H1 (cell line): ENCODE measurements at regions not wholly inside any gene's neighbourhood (a gene's known extent, or its start where the extent isn't known, plus 50 kb on each side); places are given as distances from the start of the nearest gene placed in this dataset.

Experiments
- CTCF ChIA-PET: fragments of 300-600 bp; sonication (Branson Sonifier 250); formaldehyde crosslinking; loops from one replicate; lab custom pipeline; 2021; ENCODE audit not compliant: partially characterized antibody; lab: Charles Lee
- POLR2A ChIA-PET: fragments of 300-600 bp; sonication (Branson Sonifier 250); formaldehyde crosslinking; loops from one replicate; lab custom pipeline; 2021; ENCODE audit warnings: inconsistent platforms; ENCODE audit not compliant: partially characterized antibody; lab: Charles Lee
- DNase-seq, 2 experiments: peaks; one replicate each; pipeline versions ENCODE4 v3.0.0 to v3.0.0-alpha.2; 2010 to 2022; ENCODE audit warnings: low spot score in 2 of 2, low read depth in 1 of 2, mixed read lengths in 1 of 2
- FAIRE-seq: peaks from 2 replicates; lab custom pipeline; 2011; peaks lifted over from hg19 to GRCh38; lab: Jason Lieb, UNC
- H2AFZ ChIP-seq: 2 replicates; pipeline ENCODE4 v1.8.1; 2012; ENCODE audit warnings: low read length, inconsistent platforms
- H2AK5ac ChIP-seq: 2 replicates; pipeline ENCODE4 v1.6.1; 2013; ENCODE audit warnings: low read depth, low read length
- H2BK120ac ChIP-seq: replicated peaks from 2 replicates; pipeline ENCODE3; 2013; ENCODE audit warnings: low read depth, low read length, inconsistent platforms
- H2BK12ac ChIP-seq: 2 replicates; pipeline ENCODE4 v1.6.1; 2013; ENCODE audit warnings: low read depth, low read length
- H2BK15ac ChIP-seq: 2 replicates; pipeline ENCODE4 v1.6.1; 2013; ENCODE audit warnings: low read length
- H2BK20ac ChIP-seq: 2 replicates; pipeline ENCODE4 v1.6.1; 2013; ENCODE audit warnings: low read length
- H2BK5ac ChIP-seq: 2 replicates; pipeline ENCODE4 v1.6.1; 2013; ENCODE audit warnings: low read depth, low read length
- H3K14ac ChIP-seq: 2 replicates; pipeline ENCODE4 v1.6.1; 2013; ENCODE audit warnings: inconsistent platforms; ENCODE audit not compliant: insufficient read length
- H3K18ac ChIP-seq: 2 replicates; pipeline ENCODE4 v1.6.1; 2013; ENCODE audit warnings: low read length; ENCODE audit errors: extremely low read depth
- H3K23ac ChIP-seq: 2 replicates; pipeline ENCODE4 v1.6.1; 2013; ENCODE audit warnings: inconsistent platforms; ENCODE audit not compliant: insufficient read length
- H3K23me2 ChIP-seq: 2 replicates; pipeline ENCODE4 v1.6.1; 2013; ENCODE audit warnings: low read depth, low read length
- H3K27ac ChIP-seq: 2 replicates; pipeline ENCODE4 v1.6.1; 2011; ENCODE audit warnings: low read depth, low read length, inconsistent platforms
- H3K27me3 ChIP-seq, 4 experiments: replicated peaks in 1 of 4; 1 replicate in 1 of 4; 2 replicates in 3 of 4; pipeline versions ENCODE4 v1.6.1 to v1.8.1; 2011 to 2013; ENCODE audit warnings: low read length in 3 of 4, mild to moderate bottlenecking in 3 of 4, inconsistent platforms in 2 of 4, mixed read lengths in 2 of 4, moderate library complexity in 1 of 4; ENCODE audit not compliant: control insufficient read depth in 3 of 4, insufficient read depth in 3 of 4; ENCODE audit errors: extremely low read depth in 1 of 4
- H3K36me3 ChIP-seq, 4 experiments: 2 replicates each; pipeline versions ENCODE4 v1.6.1 to v1.8.1; 2011 to 2013; ENCODE audit warnings: mild to moderate bottlenecking in 4 of 4, low read length in 3 of 4, moderate library complexity in 2 of 4, control low read depth in 1 of 4, inconsistent platforms in 1 of 4; ENCODE audit not compliant: insufficient read depth in 4 of 4, control insufficient read depth in 2 of 4
- H3K4ac ChIP-seq: replicated peaks from 2 replicates; pipeline ENCODE3; 2013; ENCODE audit warnings: low read length, low read depth, mixed read lengths, inconsistent platforms; ENCODE audit not compliant: insufficient read length
- H3K4me1 ChIP-seq, 4 experiments: replicated peaks in 1 of 4; 1 replicate in 1 of 4; 2 replicates in 3 of 4; pipeline versions ENCODE4 v1.6.1 to v1.8.1; 2011 to 2013; ENCODE audit warnings: low read length in 3 of 4, inconsistent platforms in 2 of 4, mixed read lengths in 1 of 4; ENCODE audit not compliant: insufficient read depth in 4 of 4, control insufficient read depth in 3 of 4
- H3K4me2 ChIP-seq, 2 experiments: 2 replicates each; pipeline versions ENCODE4 v1.6.1 to v1.8.1; 2011 to 2013; ENCODE audit warnings: low read depth in 2 of 2, low read length in 2 of 2, control low read depth in 1 of 2, inconsistent platforms in 1 of 2, mild to moderate bottlenecking in 1 of 2; ENCODE audit not compliant: insufficient read depth in 1 of 2
- H3K4me3 ChIP-seq, 4 experiments: fragments of 200-600, 300-600 bp in 1 of 4; sonication (generic), shearing (Covaris generic), sonication (Bioruptor Twin) in 1 of 4; 2 replicates each; pipeline versions ENCODE4 v1.5.1 to v1.8.1; 2011 to 2016; ENCODE audit warnings: low read length in 4 of 4, low read depth in 3 of 4, control low read depth in 2 of 4, inconsistent platforms in 2 of 4, mild to moderate bottlenecking in 2 of 4, mixed read lengths in 1 of 4, moderate library complexity in 1 of 4; ENCODE audit not compliant: insufficient read depth in 2 of 4; ENCODE audit errors: extremely low read depth in 1 of 4
- H3K56ac ChIP-seq: replicated peaks from 2 replicates; pipeline ENCODE3; 2013; ENCODE audit warnings: low read depth, mild to moderate bottlenecking, mixed read lengths, low read length, inconsistent platforms; ENCODE audit not compliant: insufficient read length
- H3K79me1 ChIP-seq: 2 replicates; pipeline ENCODE4 v1.6.1; 2013; ENCODE audit warnings: low read depth, low read length, control low read depth
- H3K79me2 ChIP-seq, 2 experiments: 2 replicates each; pipeline versions ENCODE4 v1.6.1 to v1.8.1; 2012 to 2013; ENCODE audit warnings: low read length in 2 of 2, mild to moderate bottlenecking in 2 of 2, inconsistent platforms in 1 of 2; ENCODE audit not compliant: insufficient read depth in 2 of 2, control insufficient read depth in 1 of 2
- H3K9ac ChIP-seq, 4 experiments: replicated peaks in 1 of 4; 1 replicate in 1 of 4; 2 replicates in 3 of 4; pipeline versions ENCODE4 v1.6.1 to v1.8.1; 2011 to 2013; ENCODE audit warnings: low read depth in 3 of 4, low read length in 3 of 4, control low read depth in 2 of 4, mild to moderate bottlenecking in 2 of 4, moderate library complexity in 2 of 4, inconsistent platforms in 1 of 4; ENCODE audit errors: extremely low read depth in 1 of 4
- H3K9me3 ChIP-seq, 2 experiments: 2 replicates each; pipeline versions ENCODE4 v1.6.1 to v1.8.1; 2012 to 2013; ENCODE audit warnings: mild to moderate bottlenecking in 2 of 2, moderate library complexity in 2 of 2, control low read depth in 1 of 2, inconsistent platforms in 1 of 2, low read depth in 1 of 2, low read length in 1 of 2, mixed read lengths in 1 of 2; ENCODE audit not compliant: insufficient read depth in 2 of 2
- H4K20me1 ChIP-seq, 2 experiments: replicated peaks in 1 of 2; 2 replicates each; pipeline versions ENCODE3 to v1.8.1; 2011 to 2013; ENCODE audit warnings: inconsistent platforms in 2 of 2, low read length in 2 of 2, mild to moderate bottlenecking in 1 of 2; ENCODE audit not compliant: insufficient read depth in 2 of 2, control insufficient read depth in 1 of 2
- H4K5ac ChIP-seq: 2 replicates; pipeline ENCODE4 v1.6.1; 2013; ENCODE audit warnings: low read length, low read depth, mixed read lengths, inconsistent platforms; ENCODE audit not compliant: insufficient read length
- H4K8ac ChIP-seq: 2 replicates; pipeline ENCODE4 v1.8.0; 2013; ENCODE audit warnings: mild to moderate bottlenecking, moderate library complexity, low read length, inconsistent platforms; ENCODE audit not compliant: insufficient read depth; ENCODE audit errors: extremely low read depth
- H4K91ac ChIP-seq: replicated peaks from 2 replicates; pipeline ENCODE3; 2013; ENCODE audit warnings: low read length, mixed read lengths, inconsistent platforms; ENCODE audit not compliant: insufficient read length
- BCL11A ChIP-seq, 2 experiments: IDR thresholded peaks; one replicate each; pipeline ENCODE4 v1.6.1; 2011; ENCODE audit warnings: low read depth in 2 of 2, low read length in 2 of 2, mild to moderate bottlenecking in 2 of 2
- CBX8 ChIP-seq: fragments of 300-800, 300-1000 bp; sonication (generic); IDR thresholded peaks from 2 replicates; pipeline ENCODE4 v1.7.1; 2016; ENCODE audit warnings: low read depth, low read length, borderline replicate concordance
- EZH2 ChIP-seq: fragments of 200-600 bp; sonication (generic); IDR thresholded peaks from 2 replicates; pipeline ENCODE4 v1.7.1; 2012; ENCODE audit warnings: low read depth, mild to moderate bottlenecking, moderate library complexity, low read length, inconsistent platforms; ENCODE audit not compliant: severe bottlenecking
- FOSL1 ChIP-seq: IDR thresholded peaks from 2 replicates; pipeline ENCODE4 v1.6.1; 2011; ENCODE audit warnings: mild to moderate bottlenecking, low read depth, low read length, moderate library complexity; ENCODE audit not compliant: insufficient read depth
- HDAC6 ChIP-seq: IDR thresholded peaks from one replicate; pipeline ENCODE4 v1.7.1; 2012; ENCODE audit warnings: low read depth, mild to moderate bottlenecking, inconsistent platforms, low read length, moderate library complexity
- RAD21 ChIP-seq, 2 experiments: IDR thresholded peaks in 1 of 2; conservative IDR thresholded peaks in 1 of 2; 2 replicates each; pipeline ENCODE4 v1.6.1; 2011; ENCODE audit warnings: low read depth in 2 of 2, low read length in 2 of 2, improper control_type of control experiment in 1 of 2, inconsistent platforms in 1 of 2, mild to moderate bottlenecking in 1 of 2, moderate library complexity in 1 of 2
- RFX5 ChIP-seq: IDR thresholded peaks from 2 replicates; pipeline ENCODE4 v1.6.1; 2011; ENCODE audit warnings: low read depth, low read length, improper control_type of control experiment, borderline replicate concordance
- SAP30 ChIP-seq: fragments of 300-600 bp; sonication (generic); IDR thresholded peaks from 2 replicates; pipeline ENCODE4 v1.7.1; 2012; ENCODE audit warnings: low read length, moderate library complexity, mild to moderate bottlenecking, inconsistent platforms; ENCODE audit not compliant: insufficient read depth, insufficient replicate concordance
- SIN3A ChIP-seq, 2 experiments: IDR thresholded peaks in 1 of 2; conservative IDR thresholded peaks in 1 of 2; 2 replicates each; pipeline ENCODE4 v1.6.1; 2011 to 2012; ENCODE audit warnings: low read length in 2 of 2, improper control_type of control experiment in 1 of 2, low read depth in 1 of 2, mild to moderate bottlenecking in 1 of 2
- SRF ChIP-seq: IDR thresholded peaks from 2 replicates; pipeline ENCODE4 v1.6.1; 2011; ENCODE audit warnings: mild to moderate bottlenecking, low read depth, low read length, moderate library complexity
- SUZ12 ChIP-seq: fragments of 200-600 bp; sonication (generic); IDR thresholded peaks from 2 replicates; pipeline ENCODE4 v1.6.1; 2012; ENCODE audit warnings: mild to moderate bottlenecking, inconsistent platforms, low read length, moderate library complexity, mixed read lengths
- WGBS, 2 experiments: shearing (Covaris generic) in 1 of 2; methylation state at CpG; one replicate each; pipeline versions ENCODE4 v1.1.6 to v1.1.7; 2013 to 2015; ENCODE audit warnings: low lambda C conversion rate in 2 of 2, mixed read lengths in 2 of 2, inconsistent platforms in 1 of 2, low coverage in 1 of 2, missing lambda C conversion rate in 1 of 2; ENCODE audit not compliant: insufficient replicate concordance in 2 of 2, insufficient coverage in 1 of 2, insufficient read length in 1 of 2; ENCODE audit errors: extremely low coverage in 1 of 2, missing lambda C conversion rate in 1 of 2; 5-methylcytosine and 5-hydroxymethylcytosine counted together
- TF ChIP-seq, protein P1 (sequence below): IDR thresholded peaks from 2 replicates; pipeline ENCODE4 v1.6.1; 2011; ENCODE audit warnings: low read depth, mild to moderate bottlenecking, low read length; ENCODE audit not compliant: insufficient read depth

DNA sequence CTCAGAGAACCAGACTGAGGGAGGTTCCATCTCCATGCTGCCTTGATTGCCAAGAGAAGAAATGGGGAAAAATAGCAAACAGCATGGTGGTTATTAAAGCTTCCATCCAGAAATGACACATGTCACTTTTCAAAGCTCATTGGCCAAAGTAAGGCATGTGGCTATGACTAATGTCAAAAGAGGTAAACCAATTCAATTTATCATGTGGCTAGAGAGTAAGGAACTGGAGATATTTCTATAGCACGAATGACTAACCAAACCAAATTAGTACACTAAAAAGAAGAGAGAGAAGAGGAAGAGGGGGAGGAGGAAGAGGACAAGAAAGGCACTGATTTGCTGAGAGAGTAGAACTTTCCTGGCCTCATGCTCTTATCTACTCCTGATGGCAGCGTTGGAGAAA lies 115.2 kb upstream of the SLC6A11 start:
- no peak overlapping the region for H2AFZ ChIP-seq
- FAIRE-seq, result no peak
- no peak overlapping the region for H3K18ac ChIP-seq
- no peak overlapping the region for H3K56ac ChIP-seq
- peaks cover 2% of the 10 kb centered on the region; the same call in 1 of the 2 replicates for H3K23me2 ChIP-seq
- H3K14ac ChIP-seq, result no peak overlapping the region
- no peak overlapping the region for H4K91ac ChIP-seq
- H3K23ac ChIP-seq, result no peak overlapping the region
- H3K9ac ChIP-seq, result no peak overlapping the region
- H3K4me3 ChIP-seq, result no peak overlapping the region
- peaks cover 0 to 11% (median 7%) of the 10 kb centered on the region in 4 experiments; a peak in 5 of 7 replicates for H3K27me3 ChIP-seq
- no peak overlapping the region for H4K8ac ChIP-seq
- CTCF ChIA-PET, result interaction anchor here (0.9 to 2.9 kb wide), 5 partner anchors 8 to 355 kb away, joined by 3 to 16 read pairs (median 4); no protein-coding TSS in a partner anchor
- H2BK12ac ChIP-seq, result no peak overlapping the region
- no peak overlapping the region for H2BK15ac ChIP-seq
- H3K4me1 ChIP-seq, result peaks cover 0 to 2% (median 0%) of the 10 kb centered on the region in 4 experiments; a peak in 1 of 7 replicates
- H2BK120ac ChIP-seq, result no peak overlapping the region
- no peak overlapping the region for H2BK5ac ChIP-seq
- H3K4me2 ChIP-seq, result no peak overlapping the region
- no peaks in the 10 kb centered on the region for H3K36me3 ChIP-seq
- H3K79me1 ChIP-seq, result no peaks in the 10 kb centered on the region
- 82% methylated on average over 2 of the region's 2 CpGs; no CpG with 5 or more reads in 1 of the 2 experiments for WGBS, 2 experiments
- no peaks in the 10 kb centered on the region for H3K79me2 ChIP-seq
- POLR2A ChIA-PET, result no interaction called here
- H2BK20ac ChIP-seq, result no peak overlapping the region
- H3K27ac ChIP-seq, result no peak overlapping the region
- H3K4ac ChIP-seq, result no peak overlapping the region
- no peak overlapping the region for H2AK5ac ChIP-seq
- H3K9me3 ChIP-seq, result no peaks in the 10 kb centered on the region
- no peak for DNase-seq
- H4K20me1 ChIP-seq, result no peaks in the 10 kb centered on the region
- H4K5ac ChIP-seq, result no peak overlapping the region
- TF ChIP-seq FOSL1, result no peak
- TF ChIP-seq SUZ12, result no peak
- TF ChIP-seq RFX5, result no peak
- no peak for TF ChIP-seq EZH2
- TF ChIP-seq SIN3A (conservative IDR thresholded peaks at IDR 0.05 in 1 of 2, IDR thresholded peaks at IDR 0.05 in 1 of 2; ENCODE audit: low read depth in 1 of 2, low read length in 2 of 2), result no peak
- no peak for TF ChIP-seq SRF
- TF ChIP-seq HDAC6, result no peak
- TF ChIP-seq SAP30, result no peak
- TF ChIP-seq, protein P1, sequence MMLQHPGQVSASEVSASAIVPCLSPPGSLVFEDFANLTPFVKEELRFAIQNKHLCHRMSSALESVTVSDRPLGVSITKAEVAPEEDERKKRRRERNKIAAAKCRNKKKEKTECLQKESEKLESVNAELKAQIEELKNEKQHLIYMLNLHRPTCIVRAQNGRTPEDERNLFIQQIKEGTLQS, result no peak
- no peak for TF ChIP-seq BCL11A (IDR thresholded peaks at IDR 0.05; ENCODE audit: low read depth in 2 of 2, low read length in 2 of 2)
- TF ChIP-seq CBX8, result no peak
- TF ChIP-seq RAD21 (IDR thresholded peaks at IDR 0.05 in 1 of 2, conservative IDR thresholded peaks at IDR 0.05 in 1 of 2; ENCODE audit: low read depth in 2 of 2, low read length in 2 of 2), result no peak
